MCF 10A (cell line): ENCODE measurements at regions not wholly inside any gene's neighbourhood (a gene's known extent, or its start where the extent isn't known, plus 50 kb on each side); places are given as distances from the start of the nearest gene placed in this dataset.
"Not testable (repeated sequence)": the region's sequence is repeated elsewhere in the genome, so short reads cannot be mapped to it uniquely, and the experiment has no call there.

Experiments
- BruUV-seq: library from RNA; stranded (reverse); fragments of 400-500 nt; replicated peaks from 2 replicates; lab custom pipeline; 2021; lab: Mats Ljungman, UMichigan
- CTCF ChIA-PET: fragments of 300-600 bp; sonication (Branson Sonifier 250); formaldehyde crosslinking; extraction: SDS; loops from one replicate; lab custom pipeline; 2021; ENCODE audit warnings: antibody characterized with exemption, inconsistent platforms; lab: Yijun Ruan, JAX
- POLR2A ChIA-PET: fragments of 300-600, 350-650 bp; sonication (Branson Sonifier 250); formaldehyde crosslinking; extraction: SDS; loops from one replicate; lab custom pipeline; 2020; ENCODE audit warnings: antibody characterized with exemption, inconsistent platforms; lab: Yijun Ruan, JAX
- DNase-seq: peaks from one replicate; pipeline ENCODE4 v3.0.0-alpha.2; 2018; ENCODE audit not compliant: unreplicated experiment
- H3K27ac Mint-ChIP-seq: one replicate; pipeline ENCODE4 v1.8.0; 2022; ENCODE audit warnings: mild to moderate bottlenecking, low read depth, mixed read lengths; ENCODE audit not compliant: unreplicated experiment
- H3K27me3 Mint-ChIP-seq: one replicate; pipeline ENCODE4 v1.8.0; 2022; ENCODE audit warnings: mixed read lengths; ENCODE audit not compliant: insufficient read depth, unreplicated experiment
- H3K36me3 Mint-ChIP-seq: one replicate; pipeline ENCODE4 v1.8.0; 2022; ENCODE audit warnings: mild to moderate bottlenecking, moderate library complexity, mixed read lengths; ENCODE audit not compliant: insufficient read depth, unreplicated experiment
- H3K4me1 Mint-ChIP-seq: one replicate; pipeline ENCODE4 v1.8.0; 2022; ENCODE audit warnings: mixed read lengths; ENCODE audit not compliant: insufficient read depth, unreplicated experiment
- H3K4me3 Mint-ChIP-seq: one replicate; pipeline ENCODE4 v1.8.0; 2022; ENCODE audit warnings: mild to moderate bottlenecking, moderate library complexity, mixed read lengths; ENCODE audit not compliant: unreplicated experiment
- H3K9me3 Mint-ChIP-seq: one replicate; pipeline ENCODE4 v1.8.0; 2022; ENCODE audit warnings: mixed read lengths; ENCODE audit not compliant: unreplicated experiment
- intact Hi-C: fragments of 100-400 bp; cut with micrococcal nuclease; formaldehyde crosslinking; loops from 2 replicates; pipeline ENCODE4 v1.14.1; 2022
- TF ChIP-seq, protein P1 (sequence below): fragments of 200-600 bp; IDR thresholded peaks from one replicate; pipeline ENCODE4 v1.8.0; 2022; ENCODE audit warnings: antibody characterized with exemption, mild to moderate bottlenecking; ENCODE audit not compliant: unreplicated experiment

DNA sequence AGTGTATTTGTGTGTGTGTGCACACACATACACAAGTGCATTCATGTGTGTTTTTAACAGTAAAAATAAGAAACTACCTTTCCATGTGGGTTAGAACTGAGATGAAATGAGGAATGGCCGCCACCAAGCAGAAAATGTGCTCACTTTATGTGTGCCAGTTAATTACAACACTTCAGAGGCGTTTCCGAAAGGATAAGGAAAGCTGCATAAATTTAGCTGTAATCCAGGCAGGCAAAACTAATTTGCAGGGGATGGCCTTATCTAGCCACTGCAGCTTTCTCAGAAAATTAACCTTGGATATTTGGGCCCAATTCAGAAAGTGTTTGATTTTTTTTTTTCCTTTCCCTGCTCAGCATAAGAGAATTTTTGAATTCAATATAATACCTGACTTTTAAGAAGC, 328.8 kb upstream of the PHF14 start:
- Mint-ChIP-seq H3K27ac (no peak overlapping the region), H3K4me3 (no peak overlapping the region), H3K27me3 (no peaks in the 10 kb centered on the region), H3K9me3 (no peaks in the 10 kb centered on the region), H3K36me3 (no peaks in the 10 kb centered on the region), H3K4me1 (no peaks in the 10 kb centered on the region)
- intact Hi-C loops, result no loop called here
- ChIA-PET POLR2A (no interaction called here), CTCF (no interaction called here)
- TF ChIP-seq, protein P1, sequence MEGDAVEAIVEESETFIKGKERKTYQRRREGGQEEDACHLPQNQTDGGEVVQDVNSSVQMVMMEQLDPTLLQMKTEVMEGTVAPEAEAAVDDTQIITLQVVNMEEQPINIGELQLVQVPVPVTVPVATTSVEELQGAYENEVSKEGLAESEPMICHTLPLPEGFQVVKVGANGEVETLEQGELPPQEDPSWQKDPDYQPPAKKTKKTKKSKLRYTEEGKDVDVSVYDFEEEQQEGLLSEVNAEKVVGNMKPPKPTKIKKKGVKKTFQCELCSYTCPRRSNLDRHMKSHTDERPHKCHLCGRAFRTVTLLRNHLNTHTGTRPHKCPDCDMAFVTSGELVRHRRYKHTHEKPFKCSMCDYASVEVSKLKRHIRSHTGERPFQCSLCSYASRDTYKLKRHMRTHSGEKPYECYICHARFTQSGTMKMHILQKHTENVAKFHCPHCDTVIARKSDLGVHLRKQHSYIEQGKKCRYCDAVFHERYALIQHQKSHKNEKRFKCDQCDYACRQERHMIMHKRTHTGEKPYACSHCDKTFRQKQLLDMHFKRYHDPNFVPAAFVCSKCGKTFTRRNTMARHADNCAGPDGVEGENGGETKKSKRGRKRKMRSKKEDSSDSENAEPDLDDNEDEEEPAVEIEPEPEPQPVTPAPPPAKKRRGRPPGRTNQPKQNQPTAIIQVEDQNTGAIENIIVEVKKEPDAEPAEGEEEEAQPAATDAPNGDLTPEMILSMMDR, result no peak
- no peak for DNase-seq
- BruUV-seq, result no TSS peak

DNA sequence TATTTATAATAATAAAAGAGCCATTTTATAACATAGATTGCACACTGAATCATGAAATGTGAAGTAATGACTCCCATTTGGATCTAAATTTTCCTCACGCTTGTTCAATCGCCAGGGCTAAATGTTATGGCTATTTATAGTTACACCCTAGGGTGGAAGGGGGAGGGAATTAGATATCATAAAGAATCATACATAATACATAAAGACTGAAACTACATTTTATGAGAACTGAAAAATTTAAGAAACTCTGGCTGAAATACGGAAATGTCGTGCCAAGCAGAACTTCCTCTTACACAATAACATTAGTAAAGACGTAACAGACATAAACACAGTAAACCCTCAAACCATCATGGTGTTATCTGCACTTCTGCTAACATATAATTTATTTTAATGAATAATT, 327.5 kb upstream of the PHF14 start:
- BruUV-seq, result no TSS peak
- Mint-ChIP-seq H3K4me1 (no peaks in the 10 kb centered on the region), H3K36me3 (no peaks in the 10 kb centered on the region), H3K9me3 (no peaks in the 10 kb centered on the region), H3K4me3 (no peak overlapping the region), H3K27me3 (no peaks in the 10 kb centered on the region), H3K27ac (no peak overlapping the region)
- DNase-seq, result no peak
- intact Hi-C loops, result no loop called here
- ChIA-PET POLR2A (no interaction called here), CTCF (no interaction called here)
- TF ChIP-seq, protein P1, result no peak

DNA sequence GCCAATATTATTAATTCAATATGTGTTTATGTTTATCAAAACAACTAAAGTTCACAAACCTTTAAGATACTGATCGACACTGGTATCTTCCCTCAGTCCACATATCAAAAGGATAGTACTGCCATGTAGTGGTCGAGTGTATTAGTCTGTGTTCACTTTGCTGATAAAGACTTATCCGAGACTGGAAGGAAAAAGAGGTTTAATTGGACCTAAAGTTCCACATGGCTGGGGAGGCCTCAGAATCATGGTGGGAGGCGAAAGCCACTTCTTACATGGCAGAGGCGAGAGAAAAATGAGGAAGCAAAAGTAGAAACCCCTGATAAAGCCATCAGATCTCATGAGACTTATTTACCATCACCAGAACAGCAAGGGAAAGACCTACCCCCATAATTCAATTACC, 325.4 kb upstream of the PHF14 start:
- POLR2A ChIA-PET, result no interaction called here
- no peaks in the 10 kb centered on the region for H3K4me1 Mint-ChIP-seq
- no peaks in the 10 kb centered on the region for H3K9me3 Mint-ChIP-seq
- no peaks in the 10 kb centered on the region for H3K27me3 Mint-ChIP-seq
- TF ChIP-seq, protein P1, result no peak
- no peak overlapping the region for H3K27ac Mint-ChIP-seq
- H3K36me3 Mint-ChIP-seq, result no peaks in the 10 kb centered on the region
- no TSS peak for BruUV-seq
- DNase-seq, result no peak
- CTCF ChIA-PET, result no interaction called here
- H3K4me3 Mint-ChIP-seq, result no peak overlapping the region
- intact Hi-C loops, result no loop called here

DNA sequence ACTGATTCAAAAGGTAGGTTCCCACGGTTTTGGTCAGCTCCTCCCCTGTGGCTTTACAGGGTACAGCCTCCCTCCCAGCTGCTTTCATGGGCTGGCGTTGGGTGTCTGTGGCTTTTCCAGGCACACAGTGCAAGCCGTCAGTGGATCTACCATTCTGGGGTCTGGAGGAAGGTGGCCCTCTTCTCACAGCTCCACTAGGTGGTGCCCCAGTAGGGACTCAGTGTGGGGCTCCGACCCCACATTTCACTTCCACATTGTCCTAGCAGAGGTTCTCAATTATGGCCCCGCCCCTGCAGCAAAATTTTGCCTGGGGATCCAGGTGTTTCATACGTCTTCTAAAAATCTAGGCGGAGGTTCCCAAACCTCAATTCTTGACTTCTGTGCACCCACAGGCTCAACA, 324.6 kb upstream of the PHF14 start:
- POLR2A ChIA-PET, H3K9me3 Mint-ChIP-seq, H3K4me3 Mint-ChIP-seq, H3K27ac Mint-ChIP-seq, intact Hi-C loops, DNase-seq, H3K27me3 Mint-ChIP-seq, BruUV-seq, H3K36me3 Mint-ChIP-seq, H3K4me1 Mint-ChIP-seq: not testable (repeated sequence)
- CTCF ChIA-PET, result interaction anchor here (0.6 kb wide), 1 partner anchor 239 kb away, joined by 3 read pairs; no protein-coding TSS in a partner anchor

DNA sequence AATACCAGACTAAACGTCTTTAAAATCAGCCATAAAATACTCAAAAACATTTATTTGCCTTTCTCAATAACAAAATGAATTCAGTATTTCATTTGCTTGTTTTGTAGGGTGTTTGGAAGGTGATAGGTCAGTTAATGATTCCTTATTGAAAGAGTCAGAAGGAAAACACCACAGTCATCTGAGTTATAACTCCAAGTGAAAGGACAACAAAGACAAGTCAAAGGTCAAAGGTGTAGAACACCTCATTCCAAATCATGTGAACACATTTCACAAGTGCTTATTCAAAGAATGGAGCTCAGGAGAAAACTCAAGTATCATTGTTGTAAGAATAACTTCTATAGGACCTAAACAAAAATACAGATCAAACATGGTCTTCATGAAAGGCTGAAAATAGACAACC, 318.6 kb upstream of the PHF14 start:
- Mint-ChIP-seq H3K27me3 (no peaks in the 10 kb centered on the region), H3K4me3 (no peak overlapping the region), H3K9me3 (no peaks in the 10 kb centered on the region), H3K4me1 (peaks cover 5% of the 10 kb centered on the region), H3K27ac (no peak overlapping the region), H3K36me3 (no peaks in the 10 kb centered on the region)
- intact Hi-C loops, result no loop called here
- TF ChIP-seq, protein P1, result no peak
- DNase-seq, result no peak
- ChIA-PET POLR2A (no interaction called here), CTCF (no interaction called here)
- no TSS peak for BruUV-seq
